GM19467 (cell line): ENCODE measurements at regions not wholly inside any gene's neighbourhood (a gene's known extent, or its start where the extent isn't known, plus 50 kb on each side); places are given as distances from the start of the nearest gene placed in this dataset.
A peak's percentile ranks its signal among the peaks of the same experiment; 100 is the strongest.

Experiments
- ATAC-seq: cut with Tn5 transposase; IDR thresholded peaks from one replicate; pipeline ENCODE4 v1.9.1; 2021; ENCODE audit warnings: mild to moderate bottlenecking, moderate library complexity; ENCODE audit not compliant: unreplicated experiment

DNA sequence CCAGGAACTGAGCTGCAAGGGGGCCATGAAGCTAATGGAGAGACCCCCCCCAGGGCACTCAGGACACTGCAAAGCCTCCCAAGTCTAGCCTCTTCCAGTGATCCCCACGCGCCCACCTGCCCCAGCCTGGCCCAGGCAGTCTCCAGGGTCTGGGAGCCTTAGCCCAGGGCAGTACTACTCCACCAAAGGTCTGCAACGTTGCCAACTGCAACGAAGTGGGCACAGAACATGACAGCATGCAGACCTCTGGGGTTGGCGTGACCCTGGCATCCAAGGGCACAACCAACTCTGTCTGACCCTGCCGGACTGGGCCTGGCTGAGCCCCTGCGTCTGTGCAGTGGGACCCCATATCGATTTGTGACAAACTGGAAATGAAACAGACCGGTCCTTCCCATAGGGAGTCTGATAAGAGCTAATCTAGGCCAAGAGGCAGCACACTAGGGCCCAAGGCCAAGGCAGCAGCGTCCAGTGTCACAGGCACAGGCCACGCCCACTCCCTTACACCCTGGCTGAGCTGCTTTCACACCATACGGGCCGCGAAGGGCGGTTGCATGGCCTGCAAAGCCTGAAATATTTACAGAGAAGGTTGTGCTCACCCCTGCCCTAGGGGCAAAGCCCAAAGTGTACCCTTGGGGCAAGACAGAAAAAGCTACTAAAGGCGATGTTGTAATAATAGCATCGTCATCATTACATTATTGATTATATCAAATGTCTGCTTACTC lies 76.7 kb downstream of the NCOR2 start:
- ATAC-seq = no peak

DNA sequence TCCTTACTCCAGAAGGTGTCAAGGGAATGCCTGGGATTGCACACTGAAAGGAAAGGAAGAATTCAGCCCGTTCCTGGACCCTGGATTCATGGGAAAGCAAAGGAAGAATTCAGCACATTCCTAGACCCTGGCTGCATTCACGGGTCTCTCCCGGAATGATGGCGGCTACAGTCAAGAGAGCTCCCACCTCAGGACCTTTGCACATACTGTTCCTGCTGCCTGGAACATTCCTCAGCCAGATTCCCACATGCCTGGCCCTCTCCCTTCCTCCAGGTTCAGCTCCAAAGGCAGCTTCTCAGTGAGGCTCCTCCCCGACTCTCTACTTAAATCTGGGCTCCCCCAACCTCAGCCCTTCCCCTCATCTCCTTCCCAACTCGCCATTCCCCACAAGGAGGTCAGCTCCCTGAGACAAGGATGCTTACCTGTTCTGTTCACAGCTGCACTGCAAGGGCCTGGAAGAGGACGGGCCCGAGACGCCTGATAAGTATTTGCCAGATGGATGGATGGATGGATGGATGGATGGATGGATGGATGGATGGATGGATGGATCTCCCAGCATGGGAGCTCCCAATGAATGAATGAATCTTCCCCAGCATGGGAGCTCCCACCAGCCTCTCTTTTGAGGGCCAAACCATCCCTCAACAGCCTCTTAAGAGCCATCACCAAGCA lies 77.4 kb downstream of the NCOR2 start:
- no peak for ATAC-seq

DNA sequence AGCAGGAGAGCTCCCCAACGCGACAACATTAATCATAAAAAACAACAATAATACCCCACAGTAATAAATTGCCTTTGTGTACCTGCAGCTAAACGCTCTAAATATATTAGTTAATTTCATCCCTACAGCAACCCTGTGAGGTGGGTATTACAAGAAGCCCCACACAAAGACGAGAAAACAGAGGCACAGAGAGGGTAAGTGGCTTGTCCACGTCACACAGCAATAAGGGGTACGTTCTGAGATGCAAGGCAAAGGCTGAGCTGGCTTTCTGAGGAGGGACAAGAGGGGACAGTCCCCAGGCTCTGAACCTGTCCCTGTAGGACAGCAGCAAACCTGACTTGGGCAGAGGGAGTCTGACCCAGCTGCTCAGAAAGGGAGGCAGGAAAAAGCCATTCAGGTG lies 78.2 kb downstream of the NCOR2 start:
- ATAC-seq = no peak

DNA sequence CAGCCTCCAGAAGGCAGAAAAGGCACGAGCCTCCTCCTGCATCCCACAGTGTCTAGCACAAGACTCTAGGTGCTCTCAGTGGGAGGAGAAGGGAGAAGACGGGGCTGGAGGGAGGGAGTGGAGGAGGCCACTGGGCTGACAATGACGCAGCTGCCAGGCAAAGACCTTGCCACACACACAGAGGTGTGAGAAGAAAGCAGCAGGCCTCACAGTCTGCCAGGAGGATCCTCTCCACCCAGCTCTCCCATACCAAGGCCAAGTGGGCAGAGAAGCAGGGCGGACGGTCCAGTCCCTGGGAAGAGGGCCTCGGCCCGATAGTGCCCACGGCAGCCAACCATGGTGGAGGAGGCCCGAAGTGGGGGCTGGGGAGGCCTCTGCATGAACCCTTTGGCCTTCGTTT lies 78.9 kb downstream of the NCOR2 start:
- no peak for ATAC-seq

DNA sequence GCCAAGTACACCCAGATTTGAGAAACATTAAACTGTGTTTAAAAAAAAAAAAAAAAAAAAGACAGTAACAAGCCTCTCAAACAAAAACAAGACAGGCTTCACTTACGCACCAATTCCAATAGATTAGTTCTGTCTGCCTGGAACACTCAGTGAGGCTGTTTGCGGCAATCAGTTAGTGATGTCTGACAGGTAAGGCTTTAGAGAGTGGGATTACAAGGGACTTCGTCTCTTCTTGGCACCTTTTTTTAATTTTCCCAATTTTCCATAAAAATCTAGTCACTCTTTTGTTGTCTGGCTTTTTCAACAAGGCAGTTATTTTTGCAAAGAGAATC lies 79.6 kb downstream of the NCOR2 start:
- no peak for ATAC-seq

DNA sequence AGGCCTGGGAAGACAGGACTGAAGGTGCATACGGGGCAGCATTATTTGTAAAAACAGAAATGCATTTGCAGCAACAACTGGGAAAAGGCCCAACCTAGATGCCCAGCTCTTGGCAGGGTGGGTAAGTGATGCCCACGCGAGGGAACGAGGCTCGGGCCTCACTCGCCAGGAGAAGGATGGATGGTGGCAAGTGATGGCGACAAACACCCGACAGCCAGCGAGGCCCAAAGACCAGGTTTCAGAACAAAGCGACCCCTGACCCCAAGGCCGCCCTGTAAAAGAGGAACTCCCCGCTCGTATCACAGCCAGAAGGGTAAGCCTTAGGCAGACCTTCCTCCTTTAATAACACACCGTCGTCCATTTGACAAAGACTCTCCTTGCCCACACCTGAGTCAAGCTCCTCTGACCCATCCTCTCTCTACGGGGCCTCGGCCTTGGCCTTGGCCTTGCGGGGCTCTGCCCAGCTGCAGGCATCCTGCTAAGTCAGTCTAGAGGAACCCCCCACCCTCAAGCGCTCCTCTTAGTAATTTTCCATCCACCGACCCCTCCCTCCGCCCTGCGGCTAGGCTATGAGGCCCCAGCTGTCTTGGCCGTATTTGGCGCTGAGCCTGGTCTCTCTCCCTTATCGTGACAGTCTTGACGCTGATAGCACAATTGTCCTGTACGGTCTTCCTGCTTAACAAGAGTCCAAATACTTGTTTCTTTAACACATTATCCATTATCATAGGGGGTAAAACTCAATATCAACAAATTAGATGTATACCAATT lies 80.2 kb downstream of the NCOR2 start:
- no peak for ATAC-seq

DNA sequence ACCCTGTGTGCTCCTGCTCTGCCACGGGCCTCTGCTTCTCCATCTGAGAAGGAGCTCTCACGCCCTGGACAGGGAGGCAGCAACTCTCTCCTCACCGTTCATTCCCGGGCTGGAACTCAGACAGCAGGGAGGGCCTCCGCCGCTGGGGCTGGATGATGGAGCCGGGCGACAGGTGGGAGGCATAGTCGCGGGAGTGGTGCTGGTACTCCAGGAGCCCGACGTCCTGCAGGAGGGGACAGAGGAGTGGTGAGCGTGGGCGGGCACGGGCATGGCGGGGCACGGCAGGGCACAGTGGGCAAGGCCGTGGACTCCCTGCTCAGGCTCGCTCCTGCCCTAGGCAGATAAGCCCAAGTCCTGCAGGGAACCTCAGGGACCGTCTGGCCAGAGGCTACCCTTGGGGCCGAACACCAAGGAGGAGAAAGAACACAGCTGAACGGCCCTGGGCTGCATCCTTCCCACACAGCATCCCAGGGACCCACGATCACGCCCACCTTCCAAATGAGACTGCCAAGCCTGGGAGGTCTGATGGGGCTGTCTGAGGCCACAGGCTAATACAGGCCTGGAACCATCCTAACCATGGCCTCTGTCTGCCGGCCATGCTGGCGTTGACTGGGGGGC lies 81.0 kb downstream of the NCOR2 start:
- no peak for ATAC-seq

DNA sequence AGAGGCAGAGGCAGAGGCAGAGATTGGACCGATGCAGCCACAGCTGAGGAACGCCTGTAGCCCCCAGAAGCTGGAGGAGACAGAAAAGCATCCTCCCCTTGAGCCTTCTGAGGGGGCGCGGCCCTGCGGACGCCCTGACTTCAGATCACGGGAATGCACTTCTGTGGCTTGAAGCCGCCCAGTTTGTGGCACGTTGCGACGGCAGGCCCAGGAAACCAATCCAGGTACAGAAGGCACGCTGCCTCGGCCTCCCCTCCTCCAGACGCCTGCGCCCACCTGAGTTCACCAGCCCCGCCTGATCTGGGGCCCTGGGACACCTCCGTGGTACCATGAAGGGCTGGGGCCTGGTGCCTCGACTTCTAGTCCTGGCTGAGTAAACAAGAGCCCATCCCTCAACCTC lies 82.0 kb downstream of the NCOR2 start:
- ATAC-seq = no peak

DNA sequence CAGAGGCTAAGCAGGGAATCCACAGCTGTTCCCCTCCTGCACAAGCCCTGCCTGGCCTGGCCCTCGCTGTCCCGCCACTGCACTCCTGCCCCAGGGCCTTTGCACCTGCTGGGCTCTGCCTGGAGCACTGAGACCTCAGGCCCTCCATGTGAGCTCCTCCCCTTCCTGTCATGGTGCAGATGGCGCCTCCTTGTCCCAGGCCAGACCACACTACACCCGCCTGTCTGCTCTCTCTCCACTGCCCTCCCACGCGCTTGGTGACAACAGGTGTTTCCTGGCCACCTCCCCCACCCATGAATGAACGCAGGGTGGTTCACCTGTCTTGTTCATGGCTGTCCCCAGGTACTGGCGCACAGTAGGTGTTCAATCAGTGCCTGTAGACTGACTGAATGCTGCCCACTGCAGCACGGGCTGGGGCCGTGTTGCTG lies 82.9 kb downstream of the NCOR2 start:
- ATAC-seq = no peak

DNA sequence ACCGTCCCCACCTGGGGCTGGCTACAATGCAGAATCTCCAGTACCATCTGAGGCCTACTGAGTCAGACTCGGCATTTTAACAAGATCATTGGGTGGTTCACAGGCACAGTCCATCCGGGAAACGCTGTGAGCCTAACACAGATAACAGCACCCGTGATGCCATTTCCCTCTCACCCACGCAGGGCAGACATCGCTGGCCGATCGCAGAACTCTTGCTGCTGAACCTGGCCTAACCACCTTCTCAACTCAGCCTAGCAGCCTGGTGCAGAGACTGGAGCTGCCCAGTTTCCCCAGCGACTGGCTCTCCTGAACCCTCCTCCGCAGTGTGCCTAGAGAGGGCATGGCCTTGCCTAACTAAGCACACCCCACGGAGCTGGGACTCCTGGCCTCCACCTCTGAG lies 83.3 kb downstream of the NCOR2 start:
- no peak for ATAC-seq

DNA sequence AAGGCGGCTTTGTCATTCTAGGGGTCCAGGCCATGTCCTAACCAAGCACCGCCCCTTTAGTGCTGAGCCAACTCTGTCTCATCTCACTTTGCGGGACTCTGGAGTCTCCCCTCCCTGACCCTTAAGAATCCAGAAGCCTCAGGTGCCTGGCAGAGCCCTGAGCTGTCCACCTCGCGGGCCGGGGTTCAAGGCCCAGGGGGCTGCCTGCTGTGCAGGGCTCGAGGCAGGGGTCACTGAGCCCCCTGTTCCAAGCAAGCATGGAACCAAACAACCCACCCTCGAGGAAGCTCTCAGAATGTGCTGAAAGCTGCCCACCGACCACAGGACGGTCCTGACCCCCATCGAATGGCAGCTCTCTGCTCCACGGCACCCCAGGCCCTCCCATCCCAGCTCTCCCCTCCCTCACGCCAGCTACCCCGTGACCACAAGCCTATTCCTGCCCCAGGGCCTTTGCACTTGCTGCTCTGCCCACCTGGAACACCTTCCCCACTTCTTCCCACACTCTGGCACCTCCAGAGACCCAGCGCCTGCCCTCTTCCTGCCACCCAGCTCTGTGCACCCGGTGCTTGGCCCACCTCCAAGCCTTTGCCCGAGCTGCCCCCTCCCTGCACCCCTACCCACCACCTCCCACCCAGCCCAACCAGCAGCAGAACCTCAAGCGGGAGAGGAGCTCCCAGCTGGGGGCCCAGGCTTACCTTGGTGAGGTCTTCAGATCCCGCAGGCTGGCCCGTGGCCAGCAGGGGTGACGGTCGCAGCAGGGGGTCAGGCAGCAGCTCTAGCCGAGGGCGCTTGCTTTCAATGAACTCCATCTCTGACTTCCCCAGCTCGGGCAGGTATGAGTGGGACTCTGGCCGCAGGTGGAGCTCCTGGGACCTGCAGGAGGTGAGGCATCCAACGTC lies 84.3 kb downstream of the NCOR2 start:
- no peak for ATAC-seq

DNA sequence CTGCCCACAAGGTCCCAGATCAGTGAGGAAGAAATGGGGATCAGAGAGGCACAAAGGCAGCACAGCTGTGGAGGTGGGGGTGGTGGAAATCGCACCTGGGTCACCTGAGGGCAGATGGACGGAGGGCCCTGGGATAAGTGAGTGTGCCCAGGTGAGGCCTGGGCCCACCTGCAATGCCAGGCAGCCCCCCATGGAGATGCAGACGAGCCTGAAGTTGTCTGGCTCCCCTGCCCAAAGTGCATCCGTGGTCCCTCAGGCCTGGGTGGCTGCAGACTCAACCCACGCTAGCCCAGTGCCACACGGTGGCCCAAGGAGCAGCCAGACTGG lies 84.9 kb downstream of the NCOR2 start:
- ATAC-seq = no peak

DNA sequence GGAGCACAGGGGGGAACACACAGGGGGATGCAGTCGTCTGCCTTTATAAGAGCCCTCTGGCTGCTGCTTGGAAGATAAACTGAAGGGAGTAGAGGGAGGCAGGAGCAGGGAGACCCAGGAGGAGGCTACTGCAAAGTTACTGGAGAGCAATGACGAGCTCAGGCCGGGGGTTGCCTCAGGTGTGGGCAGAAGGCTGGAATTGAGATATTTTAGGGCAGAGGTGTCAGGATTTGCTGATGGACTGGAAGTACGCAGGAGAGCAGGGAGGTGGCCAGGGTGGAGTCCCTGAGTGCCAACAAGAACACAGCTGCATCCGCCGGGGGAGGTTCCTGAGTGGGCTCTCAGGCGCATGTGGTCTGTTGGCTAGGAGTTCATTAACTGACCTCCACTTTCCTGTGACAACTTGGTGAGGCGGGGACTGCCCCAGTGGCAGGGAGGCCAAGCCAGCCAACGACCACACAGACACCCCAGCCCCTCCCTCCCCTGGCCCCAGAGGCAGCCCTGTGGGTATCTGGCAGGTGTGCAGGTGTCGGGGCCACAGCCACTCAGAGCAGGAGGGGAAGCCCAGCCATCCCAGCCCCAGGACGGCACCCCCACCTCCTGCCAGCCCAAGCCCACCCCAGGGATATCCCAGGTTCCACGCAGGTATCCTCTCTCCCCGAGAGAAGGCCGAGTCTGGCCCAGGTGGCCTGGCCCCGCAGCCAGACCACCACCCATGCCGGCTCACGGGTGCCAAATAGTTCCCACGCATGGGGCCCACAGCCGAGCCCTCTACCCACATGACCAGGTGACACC lies 85.4 kb downstream of the NCOR2 start:
- peak; percentile 43 for ATAC-seq

DNA sequence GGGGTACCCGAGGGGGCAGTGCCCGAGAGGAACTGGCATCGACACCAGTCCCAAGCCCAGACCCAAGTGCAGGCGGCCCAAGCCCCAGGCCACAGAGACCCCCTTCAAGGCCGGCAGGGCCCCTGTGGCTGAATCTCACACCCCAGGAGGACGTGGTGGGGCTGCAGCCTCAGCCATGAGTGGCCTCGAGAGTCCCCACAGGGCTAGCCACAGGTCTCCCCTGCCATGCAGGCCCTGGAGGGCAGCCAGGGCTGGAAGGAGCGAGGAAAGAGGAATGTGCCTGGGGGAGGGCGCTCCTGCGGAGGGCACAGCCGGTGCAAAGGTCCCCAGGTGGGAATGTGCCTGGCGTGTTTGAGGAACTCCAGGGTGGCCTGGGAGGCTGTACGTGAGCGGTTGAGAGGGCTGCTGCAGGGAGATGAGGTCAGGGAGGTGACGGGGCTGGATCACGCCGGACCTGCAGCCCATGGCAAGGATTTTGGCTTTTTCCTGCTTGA lies 86.1 kb downstream of the NCOR2 start:
- no peak for ATAC-seq

DNA sequence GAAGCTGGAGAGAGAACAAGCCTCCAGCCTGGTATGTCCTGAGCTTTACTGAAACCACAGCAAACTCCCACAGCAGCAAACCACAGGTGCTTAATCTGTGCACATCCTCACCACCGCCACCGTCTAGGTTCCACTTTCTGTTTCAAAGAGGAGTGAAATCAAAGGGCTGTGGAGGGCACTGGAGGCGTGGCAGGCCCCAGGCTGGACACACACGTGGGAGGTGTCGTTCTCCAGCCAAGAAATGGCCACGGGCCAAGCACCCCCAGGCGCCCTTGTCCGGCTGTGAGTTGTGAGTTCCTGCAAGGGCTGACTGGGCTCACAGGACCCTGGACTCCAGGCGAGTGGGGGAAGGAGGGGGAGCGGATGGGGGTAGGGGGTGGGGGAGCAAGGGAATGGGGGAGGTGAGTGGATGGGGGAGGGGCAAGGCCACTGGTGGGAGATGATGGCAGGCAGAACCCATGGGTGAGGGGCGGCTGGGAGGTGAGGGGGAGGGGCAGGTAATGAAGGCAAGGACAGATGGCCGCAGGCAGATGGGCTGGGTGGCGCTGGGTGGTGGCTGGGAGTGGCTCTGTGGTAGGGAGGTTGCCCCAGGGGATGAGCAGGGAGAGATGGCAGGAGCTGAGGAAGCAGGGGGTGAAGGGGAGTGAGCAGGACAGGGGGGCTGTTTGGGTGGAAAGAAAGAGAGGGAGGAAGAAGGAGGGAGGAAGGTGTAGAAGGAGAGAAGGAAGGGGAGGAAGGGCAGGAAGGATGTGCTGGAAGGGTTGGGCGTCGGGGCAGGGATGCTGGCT lies 86.7 kb downstream of the NCOR2 start:
- ATAC-seq = peak; percentile 64

DNA sequence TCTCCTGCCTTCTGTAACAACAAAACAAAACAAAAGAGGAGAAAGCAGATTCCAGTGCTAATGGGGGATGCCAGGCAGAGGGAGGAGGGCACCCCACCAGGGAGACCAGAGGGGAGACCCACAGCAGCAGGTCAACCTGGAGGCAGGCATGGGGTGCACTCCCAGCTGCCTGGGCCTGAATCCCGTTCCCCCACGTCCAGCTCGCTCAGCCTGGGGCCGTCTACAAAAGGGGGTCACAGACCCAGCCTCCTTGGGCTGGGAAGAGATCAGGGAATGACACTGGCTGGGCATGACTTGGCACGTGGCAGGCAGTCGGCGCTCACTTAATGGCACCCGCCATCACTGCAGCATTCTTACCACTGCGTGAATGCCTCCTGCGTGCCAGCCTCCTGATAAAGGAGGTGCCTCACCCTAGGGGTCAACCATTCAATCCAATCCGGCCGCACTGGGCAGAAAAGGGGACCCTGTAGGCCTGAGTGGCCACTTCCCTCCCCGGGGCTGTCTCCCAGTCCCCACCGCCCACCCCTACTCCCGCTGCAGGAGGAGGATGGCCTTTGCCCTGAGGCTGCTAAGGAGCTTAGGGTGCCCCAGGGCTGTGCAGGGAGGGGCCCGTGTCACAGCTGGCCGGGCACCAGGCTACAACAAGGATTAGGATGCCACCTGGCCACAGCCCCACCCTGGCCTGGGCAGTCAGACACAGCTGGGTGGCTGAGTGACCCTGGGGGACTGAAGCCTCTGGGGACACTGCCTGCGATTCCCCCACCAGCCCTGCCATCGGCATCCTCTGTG lies 87.5 kb downstream of the NCOR2 start:
- ATAC-seq = peak; percentile 19

DNA sequence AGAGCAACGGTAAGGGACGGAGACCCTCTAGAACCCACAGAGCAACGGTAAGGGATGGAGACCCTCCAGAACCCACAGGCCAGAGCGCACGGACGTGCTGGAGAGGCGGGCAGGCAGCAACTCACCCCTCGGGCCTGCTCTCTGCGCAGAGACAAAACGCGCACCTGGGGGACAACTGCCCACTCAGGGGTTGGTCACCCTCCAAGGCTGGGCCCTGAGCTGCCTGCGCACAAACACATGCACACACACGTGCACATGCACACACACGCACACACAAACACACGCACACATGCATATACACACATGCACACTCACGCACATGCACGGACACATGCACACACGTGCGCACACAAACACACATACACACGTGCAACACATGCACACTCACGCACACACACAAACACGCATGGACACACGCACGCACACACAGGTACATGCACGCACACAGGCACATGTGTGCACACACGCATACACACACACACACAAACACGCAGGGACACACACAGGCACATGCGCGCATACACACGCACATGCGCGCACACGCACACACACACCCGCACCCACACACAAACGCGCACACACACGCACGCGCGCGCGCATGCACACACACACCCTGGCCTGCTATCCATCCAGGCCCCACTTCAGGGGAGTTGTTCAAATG lies 88.3 kb downstream of the NCOR2 start:
- no peak for ATAC-seq

DNA sequence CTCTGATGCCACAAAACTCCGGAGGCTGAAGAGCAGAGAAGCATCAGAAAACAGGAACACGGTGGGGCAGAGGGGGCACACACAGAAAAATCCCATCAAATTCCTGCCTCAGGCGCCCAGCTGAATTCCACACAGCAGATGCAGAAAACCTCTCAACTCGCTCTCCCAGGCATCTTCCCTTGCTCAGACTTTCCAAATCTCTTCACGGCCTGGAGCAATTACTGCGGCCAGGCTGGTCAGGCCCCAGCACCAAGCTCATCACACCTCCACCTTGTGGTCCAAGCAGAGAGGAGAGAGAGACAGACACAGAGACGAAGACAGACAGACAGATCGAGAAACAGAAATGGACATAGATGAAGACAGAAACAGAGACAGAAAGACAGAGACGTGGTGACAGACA lies 89.0 kb downstream of the NCOR2 start:
- ATAC-seq = no peak
